ENCODE measurements at regions not wholly inside any gene's neighbourhood (a gene's known extent, or its start where the extent isn't known, plus 50 kb on each side); places are given as distances from the start of the nearest gene placed in this dataset.

GRCh38 chr11:15334766-15335165 lies 220.0 kb downstream of the INSC start:
- no peak for TF ChIP-seq CTCF (IDR thresholded peaks at IDR 0.05)
- Histone ChIP-seq H3K36me3 (ENCODE audit: insufficient read depth, low read length) (no peaks in the 10 kb centered on the region), H3K27ac (ENCODE audit: low read depth in 1 of 2, low read length in 2 of 2) (no peak overlapping the region), H3K27me3 (ENCODE audit: control insufficient read depth in 1 of 2, insufficient read depth in 2 of 2, low read length in 2 of 2) (no peaks in the 10 kb centered on the region), H3K4me1 (ENCODE audit: insufficient read depth, low read length) (no peaks in the 10 kb centered on the region), H3K4me3 (ENCODE audit: low read length) (no peak overlapping the region), H3K9me3 (ENCODE audit: control insufficient read depth in 1 of 2, insufficient read depth in 1 of 2, low read length in 2 of 2) (peaks cover 0 to 4% of the 10 kb centered on the region in 2 experiments)
- Mint-ChIP-seq H3K4me1 (ENCODE audit: low read depth) (no peaks in the 10 kb centered on the region), H3K27me3 (peaks cover 12% of the 10 kb centered on the region), H3K9me3 (peaks cover 2% of the 10 kb centered on the region), H3K4me3 (no peak overlapping the region), H3K36me3 (ENCODE audit: low read depth) (no peaks in the 10 kb centered on the region), H3K27ac (no peak overlapping the region)
- DNase-seq (no peak), ATAC-seq (ENCODE audit: poor library complexity) (no peak)
- ChIA-PET CTCF (no interaction called here), POLR2A (no interaction called here)
- intact Hi-C loops (cut with DNase I, micrococcal nuclease): no loop called here

GRCh38 chr11:15336021-15336420 lies 221.3 kb downstream of the INSC start:
- DNase-seq (no peak), ATAC-seq (ENCODE audit: poor library complexity) (no peak)
- intact Hi-C loops (cut with DNase I, micrococcal nuclease): no loop called here
- no peaks in the 10 kb centered on the region for H3K36me3 Mint-ChIP-seq (ENCODE audit: low read depth)
- no peak for TF ChIP-seq CTCF (IDR thresholded peaks at IDR 0.05)
- no peaks in the 10 kb centered on the region for H3K4me1 Mint-ChIP-seq (ENCODE audit: low read depth)
- no peak overlapping the region for H3K27ac ChIP-seq (ENCODE audit: low read depth in 1 of 2, low read length in 2 of 2)
- no peak overlapping the region for H3K4me3 ChIP-seq (ENCODE audit: low read length)
- H3K9me3 Mint-ChIP-seq: peaks cover 2% of the 10 kb centered on the region
- CTCF ChIA-PET: no interaction called here
- POLR2A ChIA-PET: no interaction called here
- no peaks in the 10 kb centered on the region for H3K4me1 ChIP-seq (ENCODE audit: insufficient read depth, low read length)
- no peaks in the 10 kb centered on the region for H3K36me3 ChIP-seq (ENCODE audit: insufficient read depth, low read length)
- no peak overlapping the region for H3K27ac Mint-ChIP-seq
- no peaks in the 10 kb centered on the region for H3K27me3 ChIP-seq (ENCODE audit: control insufficient read depth in 1 of 2, insufficient read depth in 2 of 2, low read length in 2 of 2)
- no peak overlapping the region for H3K4me3 Mint-ChIP-seq
- H3K9me3 ChIP-seq (ENCODE audit: control insufficient read depth in 1 of 2, insufficient read depth in 1 of 2, low read length in 2 of 2): peaks cover 0 to 4% of the 10 kb centered on the region in 2 experiments
- H3K27me3 Mint-ChIP-seq: peaks cover 17% of the 10 kb centered on the region

GRCh38 chr11:15339302-15339701 lies 224.6 kb downstream of the INSC start:
- H3K27me3 ChIP-seq (ENCODE audit: control insufficient read depth in 1 of 2, insufficient read depth in 2 of 2, low read length in 2 of 2): peaks cover 0 to 3% of the 10 kb centered on the region in 2 experiments
- ChIA-PET POLR2A (no interaction called here), CTCF (no interaction called here)
- no peaks in the 10 kb centered on the region for H3K36me3 Mint-ChIP-seq (ENCODE audit: low read depth)
- no peak overlapping the region for H3K27ac ChIP-seq (ENCODE audit: low read depth in 1 of 2, low read length in 2 of 2)
- no peak overlapping the region for H3K27ac Mint-ChIP-seq
- no peak overlapping the region for H3K4me3 ChIP-seq (ENCODE audit: low read length)
- H3K27me3 Mint-ChIP-seq: peaks cover 23% of the 10 kb centered on the region
- intact Hi-C loops (cut with DNase I, micrococcal nuclease): no loop called here
- DNase-seq (no peak), ATAC-seq (ENCODE audit: poor library complexity) (no peak)
- no peaks in the 10 kb centered on the region for H3K36me3 ChIP-seq (ENCODE audit: insufficient read depth, low read length)
- H3K4me3 Mint-ChIP-seq: no peak overlapping the region
- H3K4me1 Mint-ChIP-seq (ENCODE audit: low read depth): no peaks in the 10 kb centered on the region
- H3K9me3 Mint-ChIP-seq: peaks cover 2% of the 10 kb centered on the region
- no peaks in the 10 kb centered on the region for H3K4me1 ChIP-seq (ENCODE audit: insufficient read depth, low read length)
- no peaks in the 10 kb centered on the region for H3K9me3 ChIP-seq (ENCODE audit: control insufficient read depth in 1 of 2, insufficient read depth in 1 of 2, low read length in 2 of 2)
- no peak for TF ChIP-seq CTCF (IDR thresholded peaks at IDR 0.05)
